HG03095 (cell line): ENCODE measurements at regions not wholly inside any gene's neighbourhood (a gene's known extent, or its start where the extent isn't known, plus 50 kb on each side); places are given as distances from the start of the nearest gene placed in this dataset.
"Not testable (repeated sequence)": the region's sequence is repeated elsewhere in the genome, so short reads cannot be mapped to it uniquely, and the experiment has no call there.

Experiments used
- ATAC-seq: cut with Tn5 transposase; IDR thresholded peaks from one replicate; pipeline ENCODE4 v1.9.1; 2021; ENCODE audit warnings: moderate library complexity; ENCODE audit not compliant: unreplicated experiment

GRCh38 chr21:6482616-6483015, 4038.8 kb upstream of the TPTE start:
- not testable (repeated sequence) for ATAC-seq

- not testable (repeated sequence) for ATAC-seq
These were observed 4037.7 kb upstream of the TPTE start for GRCh38 chr21:6483645-6484044.

- not testable (repeated sequence) for ATAC-seq
These were observed 4034.6 kb upstream of the TPTE start for GRCh38 chr21:6486821-6487220.

- not testable (repeated sequence) for ATAC-seq
These were observed 4028.7 kb upstream of the TPTE start for GRCh38 chr21:6492691-6493090.

GRCh38 chr21:6493957-6494356, 4027.4 kb upstream of the TPTE start:
- ATAC-seq: not testable (repeated sequence)

GRCh38 chr21:6496356-6496755, 4025.0 kb upstream of the TPTE start:
- ATAC-seq: not testable (repeated sequence)

GRCh38 chr21:6498716-6499115, 4022.7 kb upstream of the TPTE start:
- not testable (repeated sequence) for ATAC-seq

GRCh38 chr21:6499128-6499826, 4022.1 kb upstream of the TPTE start:
- peak; percentile 39 for ATAC-seq

GRCh38 chr21:6499866-6500265, 4021.5 kb upstream of the TPTE start:
- ATAC-seq: not testable (repeated sequence)

- ATAC-seq: not testable (repeated sequence)
These were observed 4020.7 kb upstream of the TPTE start for GRCh38 chr21:6500681-6501080.

- not testable (repeated sequence) for ATAC-seq
These were observed 4015.1 kb upstream of the TPTE start for GRCh38 chr21:6506167-6506894.

GRCh38 chr21:6507632-6508031, 4013.8 kb upstream of the TPTE start:
- ATAC-seq: not testable (repeated sequence)

GRCh38 chr21:6521777-6522176, 3999.6 kb upstream of the TPTE start:
- ATAC-seq: not testable (repeated sequence)

- not testable (repeated sequence) for ATAC-seq
These were observed 3995.2 kb upstream of the TPTE start for GRCh38 chr21:6526213-6526612.

- ATAC-seq: not testable (repeated sequence)
These were observed 3990.7 kb upstream of the TPTE start for GRCh38 chr21:6530655-6531054.

GRCh38 chr21:6533261-6533660, 3988.1 kb upstream of the TPTE start:
- not testable (repeated sequence) for ATAC-seq

- not testable (repeated sequence) for ATAC-seq
These were observed 3983.1 kb upstream of the TPTE start for GRCh38 chr21:6538320-6538719.

- not testable (repeated sequence) for ATAC-seq
These were observed 3981.7 kb upstream of the TPTE start for GRCh38 chr21:6539688-6540087.

GRCh38 chr21:6541036-6541435, 3980.3 kb upstream of the TPTE start:
- not testable (repeated sequence) for ATAC-seq

GRCh38 chr21:6545288-6545687, 3976.1 kb upstream of the TPTE start:
- not testable (repeated sequence) for ATAC-seq

- not testable (repeated sequence) for ATAC-seq
These were observed 3970.3 kb upstream of the TPTE start for GRCh38 chr21:6551045-6551444.
